Astrocyte of the spinal cord (primary cell): ENCODE measurements at regions not wholly inside any gene's neighbourhood (a gene's known extent, or its start where the extent isn't known, plus 50 kb on each side); places are given as distances from the start of the nearest gene placed in this dataset.

Source experiments
- DNase-seq: peaks from one replicate; pipeline ENCODE4 v3.0.0; 2011; ENCODE audit warnings: low read depth, low spot score
- H3K4me3 ChIP-seq: 2 replicates; pipeline ENCODE4 v1.5.1; 2011; ENCODE audit warnings: low read depth, mild to moderate bottlenecking, low read length, moderate library complexity
- CTCF ChIP-seq: IDR thresholded peaks from 2 replicates; pipeline ENCODE4 v1.5.1; 2012; ENCODE audit warnings: low read depth, mild to moderate bottlenecking, low read length, inconsistent platforms
- in situ Hi-C: cut with HindIII; loops from 2 replicates; pipeline ENCODE4 v1.10.0; 2017; ENCODE audit warnings: low sequenced_read_pairs

- no peak overlapping the region for H3K4me3 ChIP-seq
- TF ChIP-seq CTCF: no peak
- in situ Hi-C loops: no loop called here
- DNase-seq: no peak
Observed at GRCh38 chr18:29217124-29217915, 1040.4 kb upstream of the CDH2 start.

DNA sequence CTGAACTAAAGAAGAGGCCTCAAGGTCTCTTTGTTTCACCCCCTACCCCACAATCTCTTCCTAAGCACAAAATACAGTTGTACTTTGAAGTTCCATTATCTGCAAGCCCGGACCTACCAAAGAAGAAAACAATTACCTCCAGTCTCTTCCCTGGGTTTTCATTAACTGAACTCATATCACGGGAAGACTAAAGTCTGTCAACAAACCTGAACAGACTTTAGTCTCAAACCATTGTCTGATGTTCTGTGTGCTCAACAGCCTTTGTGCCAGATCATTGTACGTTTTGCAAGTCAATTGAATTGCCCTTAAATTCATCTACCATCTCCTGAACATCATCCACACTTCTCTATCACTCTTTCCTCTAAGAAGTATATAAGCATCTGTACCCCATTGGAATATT, 1021.9 kb upstream of the CDH2 start:
- no peak for TF ChIP-seq CTCF
- no peak for DNase-seq
- no peak overlapping the region for H3K4me3 ChIP-seq
- in situ Hi-C loops: no loop called here

DNA sequence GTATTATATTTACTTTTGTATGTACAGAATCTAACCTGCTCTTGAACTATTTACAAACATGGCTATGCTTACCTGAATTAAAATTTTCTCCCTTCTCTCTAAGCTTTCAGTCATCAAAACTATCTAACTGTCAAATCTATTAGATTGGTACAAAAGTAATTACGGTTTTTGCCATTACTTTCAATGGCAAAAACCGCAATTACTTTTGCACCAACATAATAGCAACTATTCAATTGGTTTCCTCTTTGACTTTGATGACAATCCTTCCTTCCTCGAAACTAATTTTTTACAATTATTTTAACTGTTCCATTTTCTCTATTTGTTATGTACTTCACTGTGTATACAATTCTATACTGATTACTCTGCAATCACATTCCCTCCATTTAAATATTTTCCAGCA, 1019.4 kb upstream of the CDH2 start:
- no peak for DNase-seq
- in situ Hi-C loops: no loop called here
- no peak for TF ChIP-seq CTCF
- H3K4me3 ChIP-seq: no peak overlapping the region

- H3K4me3 ChIP-seq: no peak overlapping the region
- in situ Hi-C loops: no loop called here
- DNase-seq: peak; percentile 16
- TF ChIP-seq CTCF: peak; percentile 51
Observed at GRCh38 chr18:29191263-29191662, 1014.3 kb upstream of the CDH2 start.

DNA sequence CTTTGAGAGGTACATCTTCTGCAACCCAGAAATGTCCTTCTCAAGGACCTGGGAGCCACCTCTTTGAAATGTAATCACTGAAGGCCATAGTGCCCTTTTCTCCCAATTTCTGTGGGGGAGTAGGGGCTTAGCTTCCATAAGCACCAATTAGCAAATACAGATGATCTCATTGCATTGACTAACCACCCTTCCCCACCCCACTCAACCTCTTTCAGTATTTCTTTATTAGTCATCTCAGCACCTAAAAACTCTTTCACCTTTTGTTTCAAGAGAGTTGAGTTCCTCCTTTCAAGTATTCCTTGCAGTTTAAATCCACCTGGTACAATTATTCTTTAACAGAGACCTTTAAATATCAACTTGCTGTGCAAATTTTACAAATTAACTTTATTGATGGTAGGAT, 1011.8 kb upstream of the CDH2 start:
- TF ChIP-seq CTCF: no peak
- no peak overlapping the region for H3K4me3 ChIP-seq
- no peak for DNase-seq
- in situ Hi-C loops: no loop called here

GRCh38 chr18:29185801-29186200, 1008.9 kb upstream of the CDH2 start:
- no peak overlapping the region for H3K4me3 ChIP-seq
- in situ Hi-C loops: no loop called here
- no peak for TF ChIP-seq CTCF
- no peak for DNase-seq
